Activated CD8-positive, alpha-beta T cell treated with anti-CD3 and anti-CD28 coated beads, Interleukin-2, amount 10 ng/mL, durations not matched to agents 7 days and 5 days (primary cell): ENCODE measurements at regions not wholly inside any gene's neighbourhood (a gene's known extent, or its start where the extent isn't known, plus 50 kb on each side); places are given as distances from the start of the nearest gene placed in this dataset.

Experiments used
- ATAC-seq: fragments of 150-1000 bp; cut with Tn5 transposase; one replicate; pipeline ENCODE4 v1.10.0; 2021; ENCODE audit warnings: moderate library complexity
- CTCF ChIA-PET: fragments of 350-600 bp; sonication (Branson Sonifier 250); formaldehyde crosslinking; loops from one replicate; lab custom pipeline; 2021; ENCODE audit warnings: antibody characterized with exemption; lab: Charles Lee
- POLR2A ChIA-PET: fragments of 350-600 bp; sonication (Branson Sonifier 250); formaldehyde crosslinking; loops from one replicate; lab custom pipeline; 2021; ENCODE audit warnings: antibody characterized with exemption; lab: Charles Lee
- DNase-seq: peaks from one replicate; pipeline ENCODE4 v3.0.0-alpha.2; 2020
- H3K27ac Mint-ChIP-seq: one replicate; pipeline ENCODE4 v1.8.0; 2021; ENCODE audit warnings: mild to moderate bottlenecking, mixed read lengths
- H3K27me3 Mint-ChIP-seq: one replicate; pipeline ENCODE4 v1.8.0; 2021; ENCODE audit warnings: low read depth, mixed read lengths
- H3K36me3 Mint-ChIP-seq: one replicate; pipeline ENCODE4 v1.8.0; 2021; ENCODE audit warnings: low read depth, mixed read lengths
- H3K4me1 Mint-ChIP-seq: one replicate; pipeline ENCODE4 v1.8.0; 2021; ENCODE audit warnings: low read depth, mixed read lengths
- H3K4me3 Mint-ChIP-seq: one replicate; pipeline ENCODE4 v1.8.0; 2021; ENCODE audit warnings: mild to moderate bottlenecking, mixed read lengths
- H3K9me3 Mint-ChIP-seq: one replicate; pipeline ENCODE4 v1.8.0; 2022; ENCODE audit warnings: mixed read lengths; ENCODE audit not compliant: insufficient read depth

GRCh38 chr13:109913936-109914510 is 127.6 kb upstream of the IRS2 start:
- CTCF ChIA-PET = no interaction called here
- Mint-ChIP-seq H3K27me3 (no peaks in the 10 kb centered on the region), H3K27ac (no peak overlapping the region), H3K4me3 (no peak overlapping the region), H3K9me3 (no peaks in the 10 kb centered on the region), H3K36me3 (no peaks in the 10 kb centered on the region), H3K4me1 (no peaks in the 10 kb centered on the region)
- DNase-seq = no peak
- POLR2A ChIA-PET = no interaction called here
- ATAC-seq = no peak

- Mint-ChIP-seq H3K4me3 (no peak overlapping the region), H3K36me3 (no peaks in the 10 kb centered on the region), H3K9me3 (no peaks in the 10 kb centered on the region), H3K27me3 (no peaks in the 10 kb centered on the region), H3K27ac (no peak overlapping the region), H3K4me1 (no peaks in the 10 kb centered on the region)
- ATAC-seq (no peak), DNase-seq (no peak)
- ChIA-PET CTCF (no interaction called here), POLR2A (no interaction called here)
Observed at GRCh38 chr13:109913186-109913585, 126.8 kb upstream of the IRS2 start.

GRCh38 chr13:109910194-109910593 is 123.8 kb upstream of the IRS2 start:
- ATAC-seq (no peak), DNase-seq (no peak)
- Mint-ChIP-seq H3K27ac (no peak overlapping the region), H3K36me3 (no peaks in the 10 kb centered on the region), H3K4me3 (no peak overlapping the region), H3K9me3 (no peaks in the 10 kb centered on the region), H3K27me3 (no peaks in the 10 kb centered on the region), H3K4me1 (no peaks in the 10 kb centered on the region)
- ChIA-PET CTCF (no interaction called here), POLR2A (no interaction called here)

- DNase-seq (no peak), ATAC-seq (no peak)
- Mint-ChIP-seq H3K27ac (no peak overlapping the region), H3K36me3 (no peaks in the 10 kb centered on the region), H3K27me3 (no peaks in the 10 kb centered on the region), H3K4me1 (no peaks in the 10 kb centered on the region), H3K9me3 (no peaks in the 10 kb centered on the region), H3K4me3 (no peak overlapping the region)
- POLR2A ChIA-PET = no interaction called here
- CTCF ChIA-PET = no interaction called here
Observed at GRCh38 chr13:109906976-109907375, 120.6 kb upstream of the IRS2 start.

DNA sequence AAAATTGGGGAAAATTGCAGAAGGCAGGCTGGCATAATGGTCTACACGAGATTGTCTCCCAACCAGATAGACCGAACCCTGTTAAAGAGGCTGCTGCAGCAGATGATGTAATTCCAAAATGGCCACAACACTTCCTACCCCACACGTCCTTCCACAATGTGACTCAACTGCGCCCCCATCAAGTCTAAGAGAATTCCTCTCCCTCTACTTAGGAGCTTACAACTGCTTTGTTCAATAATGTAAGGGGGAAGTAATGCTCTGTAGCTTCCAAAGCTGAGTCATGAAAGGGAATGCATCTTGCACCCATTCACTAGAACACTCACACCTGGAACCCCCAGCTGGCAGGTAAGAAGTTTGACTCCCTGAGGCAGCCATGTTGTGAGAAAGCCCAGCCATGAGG is 117.8 kb upstream of the IRS2 start:
- CTCF ChIA-PET = no interaction called here

DNA sequence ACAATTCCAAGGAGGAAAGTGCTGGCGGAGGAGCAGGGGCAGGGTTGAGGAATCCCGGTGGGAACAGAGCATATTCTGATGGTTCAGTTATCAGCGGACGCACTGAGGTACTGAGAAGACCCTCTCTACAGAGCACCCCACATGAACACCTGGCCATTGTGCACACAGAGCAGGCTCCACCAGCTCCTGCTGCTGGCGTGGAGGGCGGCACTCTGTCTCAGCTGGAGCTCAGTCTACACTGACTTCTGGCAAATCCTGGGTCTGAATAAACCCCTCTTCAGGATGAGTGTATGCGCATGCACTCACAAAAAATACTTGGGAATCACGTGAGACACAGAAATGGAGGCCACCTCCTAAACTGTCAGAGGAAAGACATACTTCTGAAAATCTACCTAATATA is 114.4 kb upstream of the IRS2 start:
- H3K27ac Mint-ChIP-seq = no peak overlapping the region
- H3K4me3 Mint-ChIP-seq = no peak overlapping the region
- ATAC-seq (no peak), DNase-seq (no peak)
- ChIA-PET CTCF (no interaction called here), POLR2A (no interaction called here)
- H3K36me3 Mint-ChIP-seq = no peaks in the 10 kb centered on the region
- no peaks in the 10 kb centered on the region for H3K9me3 Mint-ChIP-seq
- H3K27me3 Mint-ChIP-seq = no peaks in the 10 kb centered on the region
- H3K4me1 Mint-ChIP-seq = no peaks in the 10 kb centered on the region

More for the DNA sequence above, 117.8 kb upstream of the IRS2 start:
- H3K9me3 Mint-ChIP-seq = no peaks in the 10 kb centered on the region
- ATAC-seq (no peak), DNase-seq (no peak)
- no peak overlapping the region for H3K27ac Mint-ChIP-seq
- H3K36me3 Mint-ChIP-seq = no peaks in the 10 kb centered on the region
- no peak overlapping the region for H3K4me3 Mint-ChIP-seq
- POLR2A ChIA-PET = no interaction called here
- no peaks in the 10 kb centered on the region for H3K27me3 Mint-ChIP-seq
- H3K4me1 Mint-ChIP-seq = no peaks in the 10 kb centered on the region

DNA sequence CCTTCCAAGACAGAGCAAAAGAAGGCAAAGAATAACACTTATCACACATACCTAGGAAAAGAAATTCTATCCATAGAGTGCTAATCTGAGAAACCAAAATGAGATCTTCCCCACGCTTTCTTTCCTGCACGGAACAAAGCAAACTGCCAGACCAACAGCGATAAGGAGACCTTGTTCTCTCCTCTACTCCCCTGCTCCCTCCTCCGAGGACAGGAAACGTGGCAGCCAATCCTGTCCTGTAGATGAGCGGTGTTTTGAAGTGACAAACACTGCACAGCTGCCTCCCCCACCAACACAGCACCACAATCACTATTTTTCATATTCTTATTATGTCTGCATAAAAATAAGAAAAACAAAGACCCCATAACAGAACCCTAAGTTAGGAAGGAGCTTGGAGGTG is 113.9 kb upstream of the IRS2 start:
- POLR2A ChIA-PET = no interaction called here
- Mint-ChIP-seq H3K9me3 (no peaks in the 10 kb centered on the region), H3K36me3 (no peaks in the 10 kb centered on the region), H3K27me3 (no peaks in the 10 kb centered on the region), H3K4me3 (no peak overlapping the region), H3K4me1 (no peaks in the 10 kb centered on the region), H3K27ac (no peak overlapping the region)
- DNase-seq (no peak), ATAC-seq (no peak)
- CTCF ChIA-PET = no interaction called here

DNA sequence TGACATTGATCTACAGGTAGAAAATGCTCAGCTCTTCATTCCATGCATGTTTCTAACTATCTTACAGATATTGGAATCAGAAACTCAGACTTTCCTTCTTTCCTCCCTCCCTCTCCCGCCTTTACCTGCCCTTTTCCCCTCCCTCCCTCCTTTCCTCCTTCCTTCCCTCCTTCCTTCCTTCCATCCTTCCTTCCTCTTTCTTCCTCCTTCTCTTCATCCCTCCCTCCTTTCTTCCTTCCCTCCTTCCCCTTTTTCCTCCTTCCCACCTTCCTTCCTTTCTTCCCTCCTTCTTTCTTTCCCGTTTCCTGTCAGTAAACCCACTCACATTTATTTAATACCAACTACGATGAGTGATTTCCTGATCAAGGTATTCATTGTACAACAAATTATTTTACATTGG is 113.4 kb upstream of the IRS2 start:
- POLR2A ChIA-PET = no interaction called here
- Mint-ChIP-seq H3K36me3 (no peaks in the 10 kb centered on the region), H3K27me3 (no peaks in the 10 kb centered on the region), H3K27ac (no peak overlapping the region), H3K4me1 (no peaks in the 10 kb centered on the region), H3K4me3 (no peak overlapping the region), H3K9me3 (no peaks in the 10 kb centered on the region)
- DNase-seq = no peak
- ATAC-seq = no peak
- CTCF ChIA-PET = no interaction called here

GRCh38 chr13:109899316-109899715 is 112.9 kb upstream of the IRS2 start:
- Mint-ChIP-seq H3K9me3 (no peaks in the 10 kb centered on the region), H3K27ac (no peak overlapping the region), H3K27me3 (no peaks in the 10 kb centered on the region), H3K36me3 (no peaks in the 10 kb centered on the region), H3K4me1 (no peaks in the 10 kb centered on the region), H3K4me3 (no peak overlapping the region)
- no peak for ATAC-seq
- DNase-seq = no peak
- ChIA-PET CTCF (no interaction called here), POLR2A (no interaction called here)

- DNase-seq (no peak), ATAC-seq (no peak)
- H3K4me3 Mint-ChIP-seq = no peak overlapping the region
- no peaks in the 10 kb centered on the region for H3K27me3 Mint-ChIP-seq
- H3K27ac Mint-ChIP-seq = no peak overlapping the region
- CTCF ChIA-PET = no interaction called here
- POLR2A ChIA-PET = no interaction called here
- H3K36me3 Mint-ChIP-seq = no peaks in the 10 kb centered on the region
- H3K9me3 Mint-ChIP-seq = no peaks in the 10 kb centered on the region
- H3K4me1 Mint-ChIP-seq = no peaks in the 10 kb centered on the region
Observed at GRCh38 chr13:109897988-109898624, 111.7 kb upstream of the IRS2 start.

DNA sequence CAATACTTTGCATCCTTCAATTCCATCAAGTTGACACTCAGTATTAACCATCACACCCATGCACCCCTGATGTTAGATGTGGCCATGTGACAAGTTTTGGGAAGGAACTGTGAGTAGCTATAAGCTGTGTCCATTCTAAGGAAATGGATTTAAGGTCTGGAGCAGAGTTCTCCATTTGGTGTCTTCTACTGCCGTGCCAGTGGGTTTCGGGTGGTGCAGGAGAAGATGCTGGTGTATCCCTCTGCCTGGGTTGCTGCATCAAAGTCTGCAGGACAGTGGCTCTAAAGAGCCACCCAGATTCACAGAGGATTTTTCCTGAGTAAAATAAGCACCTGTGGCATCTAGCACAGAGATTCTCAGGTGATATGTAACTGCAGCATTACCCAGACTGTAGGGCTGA is 105.7 kb upstream of the IRS2 start:
- ATAC-seq = no peak
- Mint-ChIP-seq H3K9me3 (no peaks in the 10 kb centered on the region), H3K4me1 (no peaks in the 10 kb centered on the region), H3K27ac (no peak overlapping the region), H3K4me3 (no peak overlapping the region), H3K27me3 (no peaks in the 10 kb centered on the region), H3K36me3 (no peaks in the 10 kb centered on the region)
- DNase-seq = no peak
- POLR2A ChIA-PET = no interaction called here
- CTCF ChIA-PET = no interaction called here

- ATAC-seq (no peak), DNase-seq (no peak)
- Mint-ChIP-seq H3K27me3 (no peaks in the 10 kb centered on the region), H3K27ac (no peak overlapping the region), H3K4me1 (no peaks in the 10 kb centered on the region), H3K36me3 (no peaks in the 10 kb centered on the region), H3K9me3 (no peaks in the 10 kb centered on the region), H3K4me3 (no peak overlapping the region)
- ChIA-PET POLR2A (no interaction called here), CTCF (no interaction called here)
Observed at GRCh38 chr13:109885235-109885634, 98.9 kb upstream of the IRS2 start.

DNA sequence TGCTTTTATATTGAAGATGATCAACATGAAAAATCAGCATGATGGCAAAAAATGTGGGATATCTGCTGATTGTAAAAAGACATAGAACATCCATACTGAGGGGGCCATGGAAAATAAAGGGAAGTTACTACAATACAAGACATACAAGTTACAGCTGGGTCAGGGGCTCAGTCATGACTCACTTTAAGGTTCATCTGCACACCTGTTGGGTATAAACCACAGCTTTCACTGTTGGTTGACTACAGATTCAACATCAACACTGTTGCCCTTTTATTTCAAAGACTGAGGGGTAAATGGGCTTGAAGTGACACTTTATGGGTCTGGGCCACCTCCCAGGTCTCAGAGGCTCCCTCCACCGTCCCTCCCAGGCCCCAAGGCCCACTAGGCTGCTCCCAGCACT is 98.1 kb upstream of the IRS2 start:
- Mint-ChIP-seq H3K27me3 (no peaks in the 10 kb centered on the region), H3K4me3 (no peak overlapping the region), H3K9me3 (no peaks in the 10 kb centered on the region), H3K36me3 (no peaks in the 10 kb centered on the region), H3K4me1 (no peaks in the 10 kb centered on the region), H3K27ac (no peak overlapping the region)
- DNase-seq (no peak), ATAC-seq (no peak)
- CTCF ChIA-PET = no interaction called here
- POLR2A ChIA-PET = no interaction called here
